Omental fat pad (tissue), 3 donors: ENCODE measurements at regions not wholly inside any gene's neighbourhood (a gene's known extent, or its start where the extent isn't known, plus 50 kb on each side); places are given as distances from the start of the nearest gene placed in this dataset.
"Not testable (repeated sequence)": the region's sequence is repeated elsewhere in the genome, so short reads cannot be mapped to it uniquely, and the experiment has no call there.

Experiments used
- ATAC-seq: fragments of 150-250 bp; one replicate; pipeline ENCODE4 v1.9.1; 2016; ENCODE audit warnings: mild to moderate bottlenecking, moderate library complexity; ENCODE audit not compliant: low FRiP score
- DNase-seq: peaks from one replicate; pipeline ENCODE4 v3.0.0-alpha.2; 2019; ENCODE audit warnings: low spot score
- CTCF ChIP-seq, 3 donors: fragments of 450-650 bp; IDR thresholded peaks; one replicate each; pipeline ENCODE4 v1.5.1; 2016 to 2017; ENCODE audit warnings: antibody characterized with exemption in 3 of 3, mild to moderate bottlenecking in 3 of 3, moderate library complexity in 2 of 3

GRCh38 chr4:135934026-135934425, 1598.3 kb downstream of the PCDH18 start:
- no peak for ATAC-seq
- DNase-seq, result no peak
- no peak for TF ChIP-seq CTCF (IDR thresholded peaks at IDR 0.05)

GRCh38 chr4:135927651-135928050, 1604.6 kb downstream of the PCDH18 start:
- DNase-seq (no peak), ATAC-seq (no peak)
- TF ChIP-seq CTCF (IDR thresholded peaks at IDR 0.05), result no peak

- ATAC-seq, result no peak
- TF ChIP-seq CTCF (IDR thresholded peaks at IDR 0.05), result no peak
- DNase-seq, result no peak
Measured at GRCh38 chr4:135921081-135921480, 1611.2 kb downstream of the PCDH18 start.

- DNase-seq, result no peak
- no peak for ATAC-seq
Measured at GRCh38 chr4:135917011-135917410, 1615.3 kb downstream of the PCDH18 start.

GRCh38 chr4:135900956-135901355, 1631.3 kb downstream of the PCDH18 start:
- ATAC-seq (no peak), DNase-seq (no peak)
- no peak for TF ChIP-seq CTCF (IDR thresholded peaks at IDR 0.05)

More at GRCh38 chr4:135917011-135917410, 1615.3 kb downstream of the PCDH18 start:
- no peak for TF ChIP-seq CTCF (IDR thresholded peaks at IDR 0.05)

GRCh38 chr4:135864304-135864703, 1662.7 kb upstream of the PABPC4L start:
- DNase-seq, ATAC-seq: not testable (repeated sequence)

- DNase-seq, result no peak
- no peak for TF ChIP-seq CTCF (IDR thresholded peaks at IDR 0.05)
- ATAC-seq, result no peak
Measured at GRCh38 chr4:135840781-135841180, 1639.2 kb upstream of the PABPC4L start.

- ATAC-seq, result no peak
- DNase-seq, result no peak
Measured at GRCh38 chr4:135839712-135840111, 1638.1 kb upstream of the PABPC4L start.

More at GRCh38 chr4:135839712-135840111, 1638.1 kb upstream of the PABPC4L start:
- no peak for TF ChIP-seq CTCF (IDR thresholded peaks at IDR 0.05)
